ENCODE measurements at regions not wholly inside any gene's neighbourhood (a gene's known extent, or its start where the extent isn't known, plus 50 kb on each side); places are given as distances from the start of the nearest gene placed in this dataset.

DNA sequence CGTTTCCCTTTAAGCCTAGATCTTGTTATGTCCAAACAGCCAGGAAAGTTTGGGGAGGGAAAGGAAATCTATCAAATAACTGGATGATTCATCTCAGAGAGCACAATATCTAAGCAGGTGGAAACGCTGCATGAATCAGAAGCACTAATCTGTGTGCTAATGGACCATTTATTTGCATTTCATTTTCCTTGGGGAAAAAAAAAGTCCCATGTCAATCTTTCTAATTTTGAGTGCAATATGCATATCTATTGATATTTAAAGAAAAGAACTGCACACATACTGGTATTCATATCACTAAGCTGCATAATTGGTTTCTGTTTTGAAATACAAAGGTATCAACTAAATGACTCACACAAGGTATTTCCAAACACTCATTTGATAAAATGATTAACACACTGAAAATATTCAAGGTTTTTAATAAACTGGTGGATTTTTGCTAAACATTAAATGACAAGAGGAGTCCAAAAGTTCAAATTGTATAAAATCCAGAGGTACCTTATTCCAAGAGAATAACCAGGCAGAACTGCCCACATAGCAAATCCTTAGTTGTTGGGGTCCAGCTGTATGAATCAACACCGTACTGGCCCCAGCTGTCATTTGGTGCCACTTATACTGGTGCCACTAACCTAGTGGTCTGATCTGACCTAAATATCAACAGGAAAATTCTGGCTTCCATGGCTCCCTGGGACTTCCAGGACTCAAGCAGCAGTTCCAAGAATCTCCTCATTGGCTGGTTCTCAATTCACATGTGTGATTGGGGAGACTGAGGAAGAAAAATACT is 122.2 kb upstream of the SP4 start:
- no peak overlapping the region for H3K27ac Mint-ChIP-seq
- peaks cover 0 to 4% (median 3%) of the 10 kb centered on the region in 3 donors for H3K27me3 Mint-ChIP-seq (ENCODE audit: low read depth in 3 of 3)
- Histone ChIP-seq H3K27ac (ENCODE audit: low read depth in 1 of 2, low read length in 2 of 2) (no peak overlapping the region), H3K4me2 (replicated peaks; ENCODE audit: extremely low read depth, low read length, poor library complexity, severe bottlenecking) (no peak overlapping the region), H3K79me2 (ENCODE audit: insufficient read depth, low read length) (no peaks in the 10 kb centered on the region), H3K9ac (ENCODE audit: insufficient read depth, low read length, poor library complexity, severe bottlenecking) (no peak overlapping the region), H3K27me3 (ENCODE audit: control insufficient read depth in 2 of 2, insufficient read depth in 2 of 2, low read length in 2 of 2) (no peaks in the 10 kb centered on the region), H3K4me1 (ENCODE audit: control insufficient read depth in 1 of 2, insufficient read depth in 2 of 2, low read length in 2 of 2) (no peaks in the 10 kb centered on the region), H3K9me3 (replicated peaks in 1 of 2; ENCODE audit: control insufficient read depth in 1 of 2, insufficient read depth in 1 of 2, low read length in 2 of 2) (peaks cover 0 to 2% of the 10 kb centered on the region in 2 donors), H3K36me3 (replicated peaks in 1 of 2; ENCODE audit: control insufficient read depth in 1 of 2, insufficient read depth in 2 of 2, low read length in 2 of 2) (no peaks in the 10 kb centered on the region), H2AFZ (ENCODE audit: insufficient read depth, low read depth, low read length, poor library complexity, severe bottlenecking) (no peak overlapping the region), H4K20me1 (ENCODE audit: insufficient read depth, low read length) (no peaks in the 10 kb centered on the region), H3K4me3 (replicated peaks in 1 of 3; ENCODE audit: low read depth in 2 of 3, low read length in 3 of 3) (no peak overlapping the region)
- no peaks in the 10 kb centered on the region for H3K4me1 Mint-ChIP-seq
- H3K9me3 Mint-ChIP-seq = peaks cover 1 to 9% (median 7%) of the 10 kb centered on the region in 7 donors
- TF ChIP-seq, protein P1, sequence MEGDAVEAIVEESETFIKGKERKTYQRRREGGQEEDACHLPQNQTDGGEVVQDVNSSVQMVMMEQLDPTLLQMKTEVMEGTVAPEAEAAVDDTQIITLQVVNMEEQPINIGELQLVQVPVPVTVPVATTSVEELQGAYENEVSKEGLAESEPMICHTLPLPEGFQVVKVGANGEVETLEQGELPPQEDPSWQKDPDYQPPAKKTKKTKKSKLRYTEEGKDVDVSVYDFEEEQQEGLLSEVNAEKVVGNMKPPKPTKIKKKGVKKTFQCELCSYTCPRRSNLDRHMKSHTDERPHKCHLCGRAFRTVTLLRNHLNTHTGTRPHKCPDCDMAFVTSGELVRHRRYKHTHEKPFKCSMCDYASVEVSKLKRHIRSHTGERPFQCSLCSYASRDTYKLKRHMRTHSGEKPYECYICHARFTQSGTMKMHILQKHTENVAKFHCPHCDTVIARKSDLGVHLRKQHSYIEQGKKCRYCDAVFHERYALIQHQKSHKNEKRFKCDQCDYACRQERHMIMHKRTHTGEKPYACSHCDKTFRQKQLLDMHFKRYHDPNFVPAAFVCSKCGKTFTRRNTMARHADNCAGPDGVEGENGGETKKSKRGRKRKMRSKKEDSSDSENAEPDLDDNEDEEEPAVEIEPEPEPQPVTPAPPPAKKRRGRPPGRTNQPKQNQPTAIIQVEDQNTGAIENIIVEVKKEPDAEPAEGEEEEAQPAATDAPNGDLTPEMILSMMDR (IDR thresholded peaks at IDR 0.05) = no peak
- no peak for DNase-seq
- H3K4me3 Mint-ChIP-seq = no peak overlapping the region
- WGBS (ENCODE audit: insufficient coverage) = 80% methylated on average over 1 of the region's 3 CpGs
- intact Hi-C loops (cut with micrococcal nuclease) = no loop called here
- no peaks in the 10 kb centered on the region for H3K36me3 Mint-ChIP-seq

GRCh38 chr7:21314954-21315353 is 112.9 kb upstream of the SP4 start:
- TF ChIP-seq, protein P1 (IDR thresholded peaks at IDR 0.05) = no peak
- no peak overlapping the region for H3K27ac ChIP-seq (ENCODE audit: low read depth in 1 of 2, low read length in 2 of 2)
- Mint-ChIP-seq H3K4me1 (no peaks in the 10 kb centered on the region), H3K9me3 (peaks cover 3 to 7% (median 5%) of the 10 kb centered on the region in 7 donors), H3K36me3 (no peaks in the 10 kb centered on the region), H3K27ac (no peak overlapping the region), H3K4me3 (no peak overlapping the region), H3K27me3 (ENCODE audit: low read depth in 3 of 3) (peaks cover 0 to 2% (median 0%) of the 10 kb centered on the region in 3 donors)
- no peak overlapping the region for H3K4me3 ChIP-seq (replicated peaks in 1 of 3; ENCODE audit: low read depth in 2 of 3, low read length in 3 of 3)
- H3K9me3 ChIP-seq (replicated peaks in 1 of 2; ENCODE audit: control insufficient read depth in 1 of 2, insufficient read depth in 1 of 2, low read length in 2 of 2) = peaks cover 0 to 8% of the 10 kb centered on the region in 2 donors
- no peaks in the 10 kb centered on the region for H3K36me3 ChIP-seq (replicated peaks in 1 of 2; ENCODE audit: control insufficient read depth in 1 of 2, insufficient read depth in 2 of 2, low read length in 2 of 2)
- no peaks in the 10 kb centered on the region for H4K20me1 ChIP-seq (ENCODE audit: insufficient read depth, low read length)
- intact Hi-C loops (cut with micrococcal nuclease) = no loop called here
- no peak overlapping the region for H2AFZ ChIP-seq (ENCODE audit: insufficient read depth, low read depth, low read length, poor library complexity, severe bottlenecking)
- no peak overlapping the region for H3K4me2 ChIP-seq (replicated peaks; ENCODE audit: extremely low read depth, low read length, poor library complexity, severe bottlenecking)
- no peaks in the 10 kb centered on the region for H3K4me1 ChIP-seq (ENCODE audit: control insufficient read depth in 1 of 2, insufficient read depth in 2 of 2, low read length in 2 of 2)
- no peaks in the 10 kb centered on the region for H3K79me2 ChIP-seq (ENCODE audit: insufficient read depth, low read length)
- no peak for DNase-seq
- H3K9ac ChIP-seq (ENCODE audit: insufficient read depth, low read length, poor library complexity, severe bottlenecking) = no peak overlapping the region
- no peaks in the 10 kb centered on the region for H3K27me3 ChIP-seq (ENCODE audit: control insufficient read depth in 2 of 2, insufficient read depth in 2 of 2, low read length in 2 of 2)
- WGBS (ENCODE audit: insufficient coverage) = 100% methylated on average over 1 of the region's 2 CpGs

Measured in CD14-positive monocyte (primary cell).